ENCODE measurements at regions not wholly inside any gene's neighbourhood (a gene's known extent, or its start where the extent isn't known, plus 50 kb on each side); places are given as distances from the start of the nearest gene placed in this dataset.

- Histone ChIP-seq H3K27ac (no peak overlapping the region), H3K4me3 (ENCODE audit: low read depth, low read length) (no peak overlapping the region), H3K36me3 (replicated peaks) (no peaks in the 10 kb centered on the region), H3K27me3 (replicated peaks) (no peaks in the 10 kb centered on the region)
- DNase-seq = no peak
- in situ Hi-C loops (cut with HindIII; ENCODE audit: low pct_ligation_motif_present, low sequenced_read_pairs) = no loop called here
- no peak for TF ChIP-seq CTCF (IDR thresholded peaks at IDR 0.05; ENCODE audit: low read depth, low read length, missing control alignments)
Observed at GRCh38 chrX:40151211-40152172, 53.7 kb upstream of the BCOR start.

GRCh38 chrX:40150503-40150902 is 52.7 kb upstream of the BCOR start:
- peak; percentile 11 for TF ChIP-seq CTCF (IDR thresholded peaks at IDR 0.05; ENCODE audit: low read depth, low read length, missing control alignments)
- H3K4me3 ChIP-seq (ENCODE audit: low read depth, low read length) = no peak overlapping the region
- H3K36me3 ChIP-seq (replicated peaks) = no peaks in the 10 kb centered on the region
- no peak overlapping the region for H3K27ac ChIP-seq
- DNase-seq = no peak
- in situ Hi-C loops (cut with HindIII; ENCODE audit: low pct_ligation_motif_present, low sequenced_read_pairs) = no loop called here
- H3K27me3 ChIP-seq (replicated peaks) = no peaks in the 10 kb centered on the region

- in situ Hi-C loops (cut with HindIII; ENCODE audit: low pct_ligation_motif_present, low sequenced_read_pairs) = no loop called here
- H3K27ac ChIP-seq = no peak overlapping the region
- no peaks in the 10 kb centered on the region for H3K27me3 ChIP-seq (replicated peaks)
Observed at GRCh38 chrX:40149286-40150175, 51.8 kb upstream of the BCOR start.

GRCh38 chrX:40148385-40149285 is 50.9 kb upstream of the BCOR start:
- Histone ChIP-seq H3K4me3 (ENCODE audit: low read depth, low read length) (no peak overlapping the region), H3K36me3 (replicated peaks) (no peaks in the 10 kb centered on the region), H3K27ac (no peak overlapping the region), H3K27me3 (replicated peaks) (no peaks in the 10 kb centered on the region)
- in situ Hi-C loops (cut with HindIII; ENCODE audit: low pct_ligation_motif_present, low sequenced_read_pairs) = no loop called here
- DNase-seq = no peak
- no peak for TF ChIP-seq CTCF (IDR thresholded peaks at IDR 0.05; ENCODE audit: low read depth, low read length, missing control alignments)

More at GRCh38 chrX:40149286-40150175, 51.8 kb upstream of the BCOR start:
- Histone ChIP-seq H3K36me3 (replicated peaks) (no peaks in the 10 kb centered on the region), H3K4me3 (ENCODE audit: low read depth, low read length) (no peak overlapping the region)
- no peak for DNase-seq
- no peak for TF ChIP-seq CTCF (IDR thresholded peaks at IDR 0.05; ENCODE audit: low read depth, low read length, missing control alignments)

- in situ Hi-C loops (cut with HindIII; ENCODE audit: low pct_ligation_motif_present, low sequenced_read_pairs) = no loop called here
- Histone ChIP-seq H3K36me3 (replicated peaks) (no peaks in the 10 kb centered on the region), H3K27ac (no peak overlapping the region), H3K4me3 (ENCODE audit: low read depth, low read length) (no peak overlapping the region), H3K27me3 (replicated peaks) (no peaks in the 10 kb centered on the region)
- TF ChIP-seq CTCF (IDR thresholded peaks at IDR 0.05; ENCODE audit: low read depth, low read length, missing control alignments) = no peak
- DNase-seq = no peak
Observed at GRCh38 chrX:40147971-40148370, 50.2 kb upstream of the BCOR start.

Data from brain microvascular endothelial cell (primary cell).